ENCODE measurements at regions not wholly inside any gene's neighbourhood (a gene's known extent, or its start where the extent isn't known, plus 50 kb on each side); places are given as distances from the start of the nearest gene placed in this dataset.

- no peak overlapping the region for H3K14ac ChIP-seq (replicated peaks; ENCODE audit: low read depth, low read length)
- no TSS peak for BruUV-seq (replicated peaks)
- no peaks in the 10 kb centered on the region for H3K4me1 ChIP-seq (ENCODE audit: control insufficient read depth, insufficient read depth, low read length)
- in situ Hi-C loops (cut with MboI; ENCODE audit: low sequenced_read_pairs): no loop called here
- no peak overlapping the region for H3K56ac ChIP-seq (ENCODE audit: extremely low read depth, insufficient read depth, low read length)
- dilution Hi-C loops (cut with HindIII; ENCODE audit: low sequenced_read_pairs, unreplicated experiment): no loop called here
- H3K23ac ChIP-seq (ENCODE audit: low read depth, low read length): no peak overlapping the region
- H3K9me1 ChIP-seq (ENCODE audit: insufficient read depth, low read length): no peaks in the 10 kb centered on the region
- ATAC-seq (ENCODE audit: low read depth) (no peak), DNase-seq (no peak)
- no peak overlapping the region for H3K4me3 ChIP-seq (ENCODE audit: insufficient read depth, low read depth, low read length)
- no peaks in the 10 kb centered on the region for H3K36me3 ChIP-seq (ENCODE audit: control insufficient read depth, insufficient read depth, low read length)
- no peak overlapping the region for H4K8ac ChIP-seq (ENCODE audit: low read depth in 2 of 2, low read length in 2 of 2)
- H3K18ac ChIP-seq (ENCODE audit: low read depth, low read length): no peak overlapping the region
- CTCF ChIA-PET: no interaction called here
- H3K27ac ChIP-seq (ENCODE audit: insufficient read depth, low read length): no peak overlapping the region
- no CpG with 5 or more reads among the region's 2 CpGs for WGBS, 2 experiments (ENCODE audit: extremely low coverage in 2 of 2, insufficient read length in 1 of 2)
- H4K5ac ChIP-seq (ENCODE audit: low read depth, low read length): no peak overlapping the region
- H4K20me1 ChIP-seq (ENCODE audit: insufficient read depth, low read length): no peaks in the 10 kb centered on the region
- no peaks in the 10 kb centered on the region for H3K79me1 ChIP-seq (ENCODE audit: low read depth in 1 of 2, low read length in 2 of 2)
- POLR2A ChIA-PET (ENCODE audit: unreplicated experiment): no interaction called here
- H3K9ac ChIP-seq (ENCODE audit: low read depth, low read length): no peak overlapping the region
- no peak overlapping the region for H2AK5ac ChIP-seq (ENCODE audit: low read depth, low read length)
- intact Hi-C loops (cut with micrococcal nuclease): no loop called here
- no peak overlapping the region for H2BK5ac ChIP-seq (ENCODE audit: low read depth, low read length, poor library complexity, severe bottlenecking)
- no peak overlapping the region for H2BK20ac ChIP-seq (ENCODE audit: low read depth, low read length)
- H2BK15ac ChIP-seq (ENCODE audit: low read depth, low read length): no peak overlapping the region
- no peak for TF ChIP-seq CEBPB (IDR thresholded peaks at IDR 0.05; ENCODE audit: low read depth, low read length)
- TF ChIP-seq MAFK (IDR thresholded peaks at IDR 0.05; ENCODE audit: low read depth, low read length): no peak
- TF ChIP-seq RAD21 (IDR thresholded peaks at IDR 0.05; ENCODE audit: low read length): no peak
- H2AFZ ChIP-seq (replicated peaks; ENCODE audit: low read length, poor library complexity): no peak overlapping the region
- H3K9me3 ChIP-seq (ENCODE audit: control insufficient read depth, insufficient read depth, low read length): no peaks in the 10 kb centered on the region; the same call in 1 of the 2 replicates
- no peak overlapping the region for H3K4me2 ChIP-seq (ENCODE audit: low read depth, low read length)
- H2AK9ac ChIP-seq (replicated peaks; ENCODE audit: low read depth, low read length, poor library complexity): no peak overlapping the region
- H3K27me3 ChIP-seq (ENCODE audit: control insufficient read depth, insufficient read depth, low read length): no peaks in the 10 kb centered on the region
- no peak overlapping the region for H3K4ac ChIP-seq (ENCODE audit: low read depth, low read length)
- no peak overlapping the region for H4K91ac ChIP-seq (ENCODE audit: insufficient read depth, low read depth, low read length)
- no peak overlapping the region for H2BK120ac ChIP-seq (ENCODE audit: low read depth, low read length)
These were observed 237.5 kb downstream of the PAPSS1 start for GRCh38 chr4:107482546-107482945.
